Bronchial epithelial cell (primary cell): ENCODE measurements at regions not wholly inside any gene's neighbourhood (a gene's known extent, or its start where the extent isn't known, plus 50 kb on each side); places are given as distances from the start of the nearest gene placed in this dataset.

Source experiments
- DNase-seq: peaks from one replicate; pipeline ENCODE4 v3.0.0-alpha.2; 2010; ENCODE audit warnings: low read depth
- FAIRE-seq: peaks from 2 replicates; lab custom pipeline; 2011; peaks lifted over from hg19 to GRCh38; lab: Jason Lieb, UNC
- H3K27me3 ChIP-seq: 2 replicates; pipeline ENCODE4 v1.5.1; 2011; ENCODE audit warnings: low read length; ENCODE audit not compliant: control insufficient read depth, insufficient read depth
- H3K36me3 ChIP-seq: 2 replicates; pipeline ENCODE4 v1.5.1; 2011; ENCODE audit warnings: low read length; ENCODE audit not compliant: control insufficient read depth, insufficient read depth
- H3K4me3 ChIP-seq: 2 replicates; pipeline ENCODE4 v1.5.1; 2011; ENCODE audit warnings: mild to moderate bottlenecking, low read depth, low read length, control low read depth
- CTCF ChIP-seq: IDR thresholded peaks from 2 replicates; pipeline ENCODE4 v1.5.1; 2011; ENCODE audit warnings: mild to moderate bottlenecking, moderate library complexity, low read length, control low read depth, inconsistent platforms; ENCODE audit not compliant: insufficient read depth, severe bottlenecking

- TF ChIP-seq CTCF = no peak
- no peaks in the 10 kb centered on the region for H3K36me3 ChIP-seq
- no peak for FAIRE-seq
- no peak overlapping the region for H3K4me3 ChIP-seq
- H3K27me3 ChIP-seq = no peaks in the 10 kb centered on the region
- DNase-seq = no peak
Observed at GRCh38 chr9:16102154-16102553, 549.3 kb downstream of the CCDC171 start.

GRCh38 chr9:16103620-16104397, 551.0 kb downstream of the CCDC171 start:
- TF ChIP-seq CTCF = no peak
- Histone ChIP-seq H3K36me3 (no peaks in the 10 kb centered on the region), H3K4me3 (no peak overlapping the region), H3K27me3 (no peaks in the 10 kb centered on the region)
- no peak for DNase-seq
- no peak for FAIRE-seq

GRCh38 chr9:16105168-16106020, 552.6 kb downstream of the CCDC171 start:
- no peak overlapping the region for H3K4me3 ChIP-seq
- FAIRE-seq (no peak), DNase-seq (no peak)
- H3K36me3 ChIP-seq = no peaks in the 10 kb centered on the region
- no peak for TF ChIP-seq CTCF
- no peaks in the 10 kb centered on the region for H3K27me3 ChIP-seq

- no peaks in the 10 kb centered on the region for H3K27me3 ChIP-seq
- H3K4me3 ChIP-seq = no peak overlapping the region
- no peak for DNase-seq
- no peak for FAIRE-seq
- H3K36me3 ChIP-seq = no peaks in the 10 kb centered on the region
- no peak for TF ChIP-seq CTCF
Observed at GRCh38 chr9:16106021-16106571, 553.3 kb downstream of the CCDC171 start.

GRCh38 chr9:16112116-16112515, 559.3 kb downstream of the CCDC171 start:
- no peak overlapping the region for H3K4me3 ChIP-seq
- no peak for TF ChIP-seq CTCF
- H3K27me3 ChIP-seq = no peaks in the 10 kb centered on the region
- FAIRE-seq (no peak), DNase-seq (no peak)
- H3K36me3 ChIP-seq = no peaks in the 10 kb centered on the region
